ENCODE measurements at regions not wholly inside any gene's neighbourhood (a gene's known extent, or its start where the extent isn't known, plus 50 kb on each side); places are given as distances from the start of the nearest gene placed in this dataset.

DNA sequence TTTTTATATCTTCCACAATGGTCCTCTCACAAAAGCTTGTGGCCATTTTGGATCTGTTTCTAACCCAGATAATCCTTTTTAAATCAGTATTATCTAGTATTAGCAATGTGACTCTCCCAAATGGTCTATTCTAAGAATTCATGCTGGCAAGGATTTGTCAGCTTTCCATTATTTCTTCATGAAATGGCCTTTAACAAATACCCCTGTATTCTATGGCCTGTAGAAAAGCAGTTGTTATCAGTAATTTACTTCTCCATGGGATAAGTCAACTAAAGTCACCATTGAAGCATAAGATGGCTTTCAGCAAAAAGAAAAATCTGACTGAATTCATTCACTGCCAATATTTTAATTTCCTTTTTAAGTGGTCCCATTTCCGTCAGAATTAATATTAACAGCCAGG lies 346.4 kb upstream of the FAM174A start:
- TF ChIP-seq, protein P1, sequence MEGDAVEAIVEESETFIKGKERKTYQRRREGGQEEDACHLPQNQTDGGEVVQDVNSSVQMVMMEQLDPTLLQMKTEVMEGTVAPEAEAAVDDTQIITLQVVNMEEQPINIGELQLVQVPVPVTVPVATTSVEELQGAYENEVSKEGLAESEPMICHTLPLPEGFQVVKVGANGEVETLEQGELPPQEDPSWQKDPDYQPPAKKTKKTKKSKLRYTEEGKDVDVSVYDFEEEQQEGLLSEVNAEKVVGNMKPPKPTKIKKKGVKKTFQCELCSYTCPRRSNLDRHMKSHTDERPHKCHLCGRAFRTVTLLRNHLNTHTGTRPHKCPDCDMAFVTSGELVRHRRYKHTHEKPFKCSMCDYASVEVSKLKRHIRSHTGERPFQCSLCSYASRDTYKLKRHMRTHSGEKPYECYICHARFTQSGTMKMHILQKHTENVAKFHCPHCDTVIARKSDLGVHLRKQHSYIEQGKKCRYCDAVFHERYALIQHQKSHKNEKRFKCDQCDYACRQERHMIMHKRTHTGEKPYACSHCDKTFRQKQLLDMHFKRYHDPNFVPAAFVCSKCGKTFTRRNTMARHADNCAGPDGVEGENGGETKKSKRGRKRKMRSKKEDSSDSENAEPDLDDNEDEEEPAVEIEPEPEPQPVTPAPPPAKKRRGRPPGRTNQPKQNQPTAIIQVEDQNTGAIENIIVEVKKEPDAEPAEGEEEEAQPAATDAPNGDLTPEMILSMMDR (IDR thresholded peaks at IDR 0.05) = no peak
- Histone ChIP-seq H3K79me2 (ENCODE audit: insufficient read depth, low read length) (no peaks in the 10 kb centered on the region), H3K9me3 (replicated peaks in 1 of 2; ENCODE audit: control insufficient read depth in 1 of 2, insufficient read depth in 1 of 2, low read length in 2 of 2) (no peaks in the 10 kb centered on the region), H3K4me3 (replicated peaks in 1 of 3; ENCODE audit: low read depth in 2 of 3, low read length in 3 of 3) (no peak overlapping the region), H3K36me3 (replicated peaks in 1 of 2; ENCODE audit: control insufficient read depth in 1 of 2, insufficient read depth in 2 of 2, low read length in 2 of 2) (no peaks in the 10 kb centered on the region), H2AFZ (ENCODE audit: insufficient read depth, low read depth, low read length, poor library complexity, severe bottlenecking) (no peak overlapping the region), H3K4me1 (ENCODE audit: control insufficient read depth in 1 of 2, insufficient read depth in 2 of 2, low read length in 2 of 2) (no peaks in the 10 kb centered on the region), H4K20me1 (ENCODE audit: insufficient read depth, low read length) (no peaks in the 10 kb centered on the region), H3K27me3 (ENCODE audit: control insufficient read depth in 2 of 2, insufficient read depth in 2 of 2, low read length in 2 of 2) (no peaks in the 10 kb centered on the region), H3K9ac (ENCODE audit: insufficient read depth, low read length, poor library complexity, severe bottlenecking) (no peak overlapping the region), H3K4me2 (replicated peaks; ENCODE audit: extremely low read depth, low read length, poor library complexity, severe bottlenecking) (no peak overlapping the region), H3K27ac (ENCODE audit: low read depth in 1 of 2, low read length in 2 of 2) (no peak overlapping the region)
- H3K4me3 Mint-ChIP-seq = no peak overlapping the region
- H3K9me3 Mint-ChIP-seq = peaks cover 0 to 7% (median 2%) of the 10 kb centered on the region in 7 donors
- no peaks in the 10 kb centered on the region for H3K36me3 Mint-ChIP-seq
- no peaks in the 10 kb centered on the region for H3K27me3 Mint-ChIP-seq (ENCODE audit: low read depth in 3 of 3)
- DNase-seq = no peak
- no CpG with 5 or more reads among the region's 1 CpG for WGBS (ENCODE audit: insufficient coverage)
- no peaks in the 10 kb centered on the region for H3K4me1 Mint-ChIP-seq
- intact Hi-C loops (cut with micrococcal nuclease) = no loop called here
- no peak overlapping the region for H3K27ac Mint-ChIP-seq

DNA sequence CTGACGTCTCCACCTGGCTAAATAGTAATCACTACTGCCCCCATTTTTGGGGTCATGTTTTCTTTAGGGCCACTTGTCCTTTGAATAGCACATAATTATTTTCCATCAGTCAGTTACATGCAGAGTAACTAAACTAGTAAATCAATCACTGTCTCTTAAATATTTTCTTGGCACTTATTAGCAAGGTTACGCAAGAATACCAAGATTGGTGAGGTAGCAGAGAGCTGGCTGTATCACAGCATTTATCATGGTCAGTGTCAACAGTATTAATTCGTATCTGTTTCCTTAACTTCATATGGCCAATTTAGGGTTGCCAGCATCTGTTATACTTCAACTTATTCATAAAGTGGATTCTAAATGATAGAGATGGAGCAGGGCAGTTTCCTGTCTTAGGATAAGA lies 346.8 kb upstream of the FAM174A start:
- Mint-ChIP-seq H3K36me3 (no peaks in the 10 kb centered on the region), H3K4me3 (no peak overlapping the region), H3K27ac (no peak overlapping the region), H3K9me3 (peaks cover 0 to 7% (median 2%) of the 10 kb centered on the region in 7 donors), H3K27me3 (ENCODE audit: low read depth in 3 of 3) (no peaks in the 10 kb centered on the region), H3K4me1 (no peaks in the 10 kb centered on the region)
- no peaks in the 10 kb centered on the region for H3K36me3 ChIP-seq (replicated peaks in 1 of 2; ENCODE audit: control insufficient read depth in 1 of 2, insufficient read depth in 2 of 2, low read length in 2 of 2)
- no peak overlapping the region for H3K4me2 ChIP-seq (replicated peaks; ENCODE audit: extremely low read depth, low read length, poor library complexity, severe bottlenecking)
- H3K4me1 ChIP-seq (ENCODE audit: control insufficient read depth in 1 of 2, insufficient read depth in 2 of 2, low read length in 2 of 2) = no peaks in the 10 kb centered on the region
- no peaks in the 10 kb centered on the region for H3K9me3 ChIP-seq (replicated peaks in 1 of 2; ENCODE audit: control insufficient read depth in 1 of 2, insufficient read depth in 1 of 2, low read length in 2 of 2)
- H4K20me1 ChIP-seq (ENCODE audit: insufficient read depth, low read length) = no peaks in the 10 kb centered on the region
- H3K27ac ChIP-seq (ENCODE audit: low read depth in 1 of 2, low read length in 2 of 2) = no peak overlapping the region
- DNase-seq = no peak
- TF ChIP-seq, protein P1 (IDR thresholded peaks at IDR 0.05) = no peak
- 93% methylated on average over 2 of the region's 3 CpGs for WGBS (ENCODE audit: insufficient coverage)
- H2AFZ ChIP-seq (ENCODE audit: insufficient read depth, low read depth, low read length, poor library complexity, severe bottlenecking) = no peak overlapping the region
- intact Hi-C loops (cut with micrococcal nuclease) = no loop called here
- H3K9ac ChIP-seq (ENCODE audit: insufficient read depth, low read length, poor library complexity, severe bottlenecking) = no peak overlapping the region
- H3K79me2 ChIP-seq (ENCODE audit: insufficient read depth, low read length) = no peaks in the 10 kb centered on the region
- no peak overlapping the region for H3K4me3 ChIP-seq (replicated peaks in 1 of 3; ENCODE audit: low read depth in 2 of 3, low read length in 3 of 3)
- H3K27me3 ChIP-seq (ENCODE audit: control insufficient read depth in 2 of 2, insufficient read depth in 2 of 2, low read length in 2 of 2) = no peaks in the 10 kb centered on the region
